ENCODE measurements at regions not wholly inside any gene's neighbourhood (a gene's known extent, or its start where the extent isn't known, plus 50 kb on each side); places are given as distances from the start of the nearest gene placed in this dataset.

DNA sequence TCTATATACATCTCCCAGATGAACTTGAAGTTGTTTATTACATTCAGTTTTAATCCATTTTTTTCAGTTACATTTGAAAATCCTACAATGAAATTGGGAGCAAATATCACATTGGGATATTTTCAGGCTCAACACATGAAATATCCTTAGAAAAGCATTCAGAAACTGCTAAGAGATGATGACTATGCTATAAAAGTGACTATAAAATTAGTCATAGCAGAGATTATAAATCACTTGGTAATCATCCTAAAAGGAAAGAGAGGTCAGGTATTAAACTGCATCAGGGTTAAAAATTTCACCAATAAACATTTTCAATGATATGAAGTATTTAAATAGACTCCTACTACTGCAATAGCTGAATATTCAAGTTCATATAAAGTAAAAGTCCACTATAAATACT is 987.7 kb downstream of the GRIK2 start:
- TF ChIP-seq CTCF (IDR thresholded peaks at IDR 0.05) (no peak), POLR2A (IDR thresholded peaks at IDR 0.05) (no peak), POLR2AphosphoS5 (IDR thresholded peaks at IDR 0.05; ENCODE audit: insufficient read depth in 1 of 2, low read depth in 1 of 2) (no peak)
